ENCODE measurements at regions not wholly inside any gene's neighbourhood (a gene's known extent, or its start where the extent isn't known, plus 50 kb on each side); places are given as distances from the start of the nearest gene placed in this dataset.

- TF ChIP-seq POLR2A (IDR thresholded peaks at IDR 0.05) (no peak), CTCF (IDR thresholded peaks at IDR 0.05) (no peak), EP300 (IDR thresholded peaks at IDR 0.05; ENCODE audit: low read depth) (no peak)
Observed at GRCh38 chr11:95465887-95466286, 234.9 kb upstream of the SESN3 start.

All from transverse colon (tissue), 3 donors.